ENCODE measurements at regions not wholly inside any gene's neighbourhood (a gene's known extent, or its start where the extent isn't known, plus 50 kb on each side); places are given as distances from the start of the nearest gene placed in this dataset.
"Not testable (repeated sequence)": the region's sequence is repeated elsewhere in the genome, so short reads cannot be mapped to it uniquely, and the experiment has no call there.

DNA sequence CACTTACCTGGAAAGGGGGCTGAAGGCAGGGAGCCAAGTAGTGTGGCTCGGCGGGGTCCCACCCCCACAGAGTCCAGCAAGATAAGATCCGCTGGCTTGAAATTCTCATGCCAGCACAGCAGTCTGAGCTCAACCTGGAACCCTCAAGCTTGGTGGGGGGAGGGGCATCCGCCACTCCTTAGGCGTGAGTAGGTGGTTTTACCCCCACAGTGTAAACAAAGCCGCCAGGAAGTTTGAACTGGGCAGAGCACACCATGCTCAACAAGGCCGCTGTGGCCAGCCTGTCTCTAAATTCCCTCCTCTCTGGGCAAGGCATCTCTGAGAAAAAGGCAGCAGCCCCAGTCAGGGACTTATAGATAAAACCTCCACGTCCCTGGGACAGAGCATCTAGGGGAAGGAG, 156.3 kb downstream of the KBTBD8 start:
- DNase-seq (ENCODE audit: low spot score): no peak

DNA sequence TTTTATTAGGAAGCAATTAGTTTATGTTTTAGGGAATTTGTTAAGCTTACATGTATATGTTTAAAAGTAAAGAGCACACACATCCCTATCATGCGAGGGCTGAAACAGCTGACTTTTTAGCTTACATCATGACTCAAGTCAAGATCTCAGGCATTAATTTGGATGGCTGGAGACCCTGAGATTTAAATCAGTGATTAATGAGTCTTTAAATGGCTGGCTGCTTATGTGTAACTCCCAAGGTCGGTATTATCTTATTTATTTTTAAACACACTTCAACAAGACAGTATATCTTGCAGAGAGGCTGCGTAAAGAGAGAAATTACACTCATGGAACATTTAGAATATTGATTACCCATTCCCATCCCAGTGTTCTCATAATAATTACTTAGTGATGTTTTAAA, 169.4 kb downstream of the KBTBD8 start:
- DNase-seq (ENCODE audit: low spot score): no peak

DNA sequence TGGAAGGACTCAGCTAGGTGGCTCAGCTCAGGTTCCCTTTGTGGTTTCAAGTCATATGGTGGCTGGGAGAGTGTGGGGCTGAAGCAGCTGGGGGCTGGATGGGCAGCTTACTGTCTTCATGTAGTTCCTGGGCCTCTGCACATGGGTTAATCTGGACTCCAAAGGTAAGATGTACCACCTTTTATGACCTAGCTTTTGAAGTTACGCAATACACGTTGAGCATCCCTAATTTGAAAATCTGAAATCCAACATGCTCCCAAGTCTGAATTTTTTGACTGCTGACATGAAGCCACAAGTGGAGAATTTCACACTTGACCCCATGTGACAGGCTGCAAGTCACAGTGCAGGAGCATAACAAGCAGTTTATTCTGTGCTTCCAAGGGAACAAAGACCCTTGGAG, 173.7 kb downstream of the KBTBD8 start:
- no peak for DNase-seq (ENCODE audit: low spot score)

DNA sequence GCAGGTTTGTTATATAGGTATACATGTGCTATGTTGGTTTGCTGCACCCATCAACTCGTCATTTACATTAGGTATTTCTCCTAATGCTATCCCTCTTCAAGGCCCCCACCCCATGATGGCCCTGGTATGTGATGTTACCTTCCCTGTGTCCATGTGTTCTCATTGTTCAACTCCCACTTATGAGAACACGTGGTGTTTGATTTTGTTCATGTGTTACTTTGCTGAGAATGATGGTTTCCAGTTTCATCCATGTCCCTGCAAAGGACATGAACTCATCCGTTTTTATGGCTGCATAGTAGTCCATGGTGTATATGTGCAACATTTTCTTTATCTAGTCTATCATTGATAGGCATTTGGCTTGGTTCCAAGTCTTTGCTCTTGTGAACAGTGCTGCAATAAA, 175.0 kb downstream of the KBTBD8 start:
- DNase-seq (ENCODE audit: low spot score): not testable (repeated sequence)

DNA sequence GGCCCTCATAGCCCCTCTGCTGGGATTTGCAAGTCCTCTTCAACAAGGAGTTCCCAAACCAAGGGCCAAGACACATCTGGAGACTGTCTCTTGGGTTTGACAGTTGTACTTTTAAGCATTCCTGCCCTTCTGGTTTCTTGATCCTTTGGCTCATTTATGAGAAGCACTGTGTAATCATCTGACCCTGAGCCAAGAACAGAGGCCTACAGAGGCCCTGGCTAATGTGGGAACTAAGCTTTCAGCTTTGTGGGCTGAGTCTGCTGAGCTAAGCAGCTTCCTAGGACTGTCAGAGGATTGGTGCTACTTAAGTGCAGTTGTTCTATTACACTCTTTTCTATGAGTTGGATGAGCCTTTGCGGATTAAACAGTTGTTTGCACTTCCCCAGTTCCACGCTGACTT, 178.3 kb downstream of the KBTBD8 start:
- no peak for DNase-seq (ENCODE audit: low spot score)

DNA sequence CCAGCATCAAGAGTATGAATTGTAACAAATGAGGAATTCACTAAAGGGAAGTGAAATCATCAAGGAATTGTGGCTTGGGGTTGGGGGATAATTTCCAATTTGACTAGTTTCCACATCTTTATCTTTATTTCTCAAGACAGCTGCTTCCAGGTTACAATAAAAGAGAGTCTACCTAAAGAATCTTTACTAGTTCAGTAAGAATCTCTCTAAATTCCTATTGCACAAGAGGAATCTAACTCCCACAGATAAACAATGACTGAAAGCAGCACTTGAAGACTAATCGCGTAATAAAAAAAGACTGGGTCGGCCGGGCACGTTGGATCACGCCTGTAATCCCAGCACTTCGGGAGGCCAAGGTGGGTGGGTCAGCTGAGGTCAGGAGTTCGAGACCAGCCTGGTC, 194.4 kb downstream of the KBTBD8 start:
- DNase-seq (ENCODE audit: low spot score): no peak

DNA sequence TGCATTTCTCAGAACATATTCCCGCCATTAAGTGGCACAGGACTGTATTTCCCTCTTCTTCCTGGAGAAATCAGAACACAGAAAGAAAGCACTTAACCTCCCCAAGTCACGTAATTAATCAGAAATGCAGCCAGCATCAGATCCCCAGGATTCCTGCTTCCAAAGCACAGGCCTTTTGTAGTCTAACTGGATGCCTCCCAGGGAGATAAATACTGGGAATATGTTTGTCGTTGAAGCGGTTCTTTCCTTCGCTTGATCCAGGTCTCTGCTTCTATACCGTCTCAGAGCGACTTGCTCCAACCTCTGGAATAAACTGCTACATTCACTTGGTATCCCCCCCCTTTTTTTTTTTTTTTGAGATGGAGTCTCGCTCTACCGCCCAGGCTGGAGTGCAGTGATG, 198.6 kb downstream of the KBTBD8 start:
- DNase-seq (ENCODE audit: low spot score): no peak

DNA sequence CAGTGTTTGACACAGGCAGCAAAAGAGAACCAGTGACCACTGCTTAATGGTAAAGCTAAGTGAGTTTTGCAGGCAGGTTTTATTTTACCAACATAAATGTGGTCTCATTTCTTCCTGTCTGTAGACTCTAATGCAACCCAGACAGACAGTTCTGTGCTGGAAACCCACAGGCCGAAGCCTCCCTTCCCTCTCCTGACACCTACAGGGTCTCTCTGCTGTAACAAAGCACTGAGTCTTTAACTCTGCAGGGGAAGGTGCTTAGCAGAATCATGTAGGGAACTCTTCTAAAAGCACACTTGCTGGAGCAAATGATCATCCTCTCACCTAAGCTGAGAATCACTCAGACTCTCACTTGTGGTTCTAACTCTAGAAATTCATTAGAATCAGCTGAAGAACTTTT, 200.3 kb downstream of the KBTBD8 start:
- DNase-seq (ENCODE audit: low spot score): no peak

DNA sequence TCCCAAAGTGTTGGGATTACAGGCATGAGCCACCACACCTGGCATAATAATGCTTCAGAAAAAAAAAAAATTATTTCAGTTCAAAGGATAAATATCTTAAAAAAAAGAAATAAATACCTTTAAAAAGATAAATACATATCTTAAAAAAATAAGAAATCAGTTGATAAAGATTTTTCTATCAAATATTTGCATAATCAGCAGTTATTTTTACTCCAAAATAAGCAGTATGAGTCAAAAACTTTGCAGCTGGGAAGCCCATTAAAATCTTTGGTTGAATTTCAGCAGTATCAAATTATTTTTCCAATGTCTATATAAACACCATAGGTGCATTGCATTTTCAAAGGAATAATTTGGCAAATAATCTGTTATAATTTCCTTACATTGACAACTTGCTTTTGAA, 202.5 kb downstream of the KBTBD8 start:
- DNase-seq (ENCODE audit: low spot score): no peak

DNA sequence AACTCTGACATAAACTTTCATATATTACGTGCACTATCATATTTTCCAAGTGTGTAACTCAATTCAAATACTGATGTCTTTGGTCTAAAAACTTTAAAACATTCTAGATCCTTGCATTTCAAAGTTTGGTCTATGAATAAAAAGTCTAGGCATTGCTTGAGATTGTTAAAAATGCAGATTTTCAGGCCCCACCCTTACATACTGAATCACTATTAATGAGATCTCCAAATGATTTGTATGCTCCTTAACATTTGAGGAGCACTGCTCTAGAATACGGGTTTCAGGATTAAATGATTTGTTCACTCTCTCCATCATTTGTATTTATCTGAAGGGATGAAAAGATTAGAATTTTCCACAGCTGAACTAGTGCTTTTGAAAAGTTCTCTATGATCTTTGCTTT, 202.9 kb downstream of the KBTBD8 start:
- DNase-seq (ENCODE audit: low spot score): no peak

DNA sequence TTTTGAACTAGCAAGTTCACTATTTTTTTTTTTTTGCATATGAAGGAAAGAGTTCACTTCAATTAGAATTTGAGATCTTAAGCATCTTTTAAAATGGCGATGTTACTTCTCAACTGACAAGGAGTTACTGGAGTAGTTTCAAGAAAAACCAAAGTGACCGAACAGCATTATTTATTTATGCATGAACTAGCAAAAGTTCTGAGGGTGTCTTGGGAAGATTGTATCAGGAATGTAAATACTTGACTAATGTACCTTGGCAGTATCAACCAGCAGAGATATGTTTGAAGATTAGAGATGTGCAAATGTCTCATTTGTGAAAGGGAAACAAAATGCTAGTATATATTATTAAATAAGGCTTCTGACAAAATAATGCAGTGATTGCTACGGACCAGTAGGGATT, 203.9 kb downstream of the KBTBD8 start:
- no peak for DNase-seq (ENCODE audit: low spot score)

DNA sequence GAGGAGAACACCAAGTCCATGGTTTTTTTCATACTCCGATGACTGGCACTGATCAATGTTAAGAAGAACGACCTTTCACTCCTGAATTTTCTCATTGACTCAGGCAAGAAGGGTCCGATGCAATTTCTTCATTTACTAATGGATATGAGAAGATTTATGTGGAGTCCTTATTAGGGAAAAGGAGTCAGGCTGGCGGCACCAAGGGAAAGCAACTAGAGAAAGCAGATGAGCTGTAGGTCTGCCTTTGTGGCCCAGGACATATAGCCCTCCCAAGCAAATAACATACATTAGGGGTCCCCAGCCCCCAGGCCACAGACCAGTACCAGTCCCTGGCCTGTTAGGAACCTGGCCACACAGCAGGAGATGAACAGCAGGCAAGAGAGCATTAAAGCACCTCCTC, 206.8 kb downstream of the KBTBD8 start:
- DNase-seq (ENCODE audit: low spot score): no peak

DNA sequence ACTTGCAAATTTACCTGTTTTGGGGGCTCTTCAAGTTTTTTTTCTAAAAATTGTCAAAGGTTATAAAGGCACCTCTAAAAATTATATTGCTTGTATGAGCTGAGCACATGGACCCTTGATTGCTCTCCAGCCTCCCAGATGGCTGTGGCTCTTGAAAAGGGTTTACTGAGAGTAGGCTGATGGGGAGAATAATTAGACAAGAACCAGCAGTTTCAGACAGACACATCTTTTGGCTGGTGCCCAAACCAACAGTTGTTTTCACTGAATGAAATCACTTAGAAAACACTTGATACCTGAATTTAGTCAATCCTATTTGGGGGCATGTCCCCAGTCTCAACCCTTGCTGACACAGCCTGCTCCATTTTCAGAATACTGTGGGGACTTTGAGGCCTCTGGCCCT, 217.6 kb downstream of the KBTBD8 start:
- DNase-seq (ENCODE audit: low spot score): no peak

DNA sequence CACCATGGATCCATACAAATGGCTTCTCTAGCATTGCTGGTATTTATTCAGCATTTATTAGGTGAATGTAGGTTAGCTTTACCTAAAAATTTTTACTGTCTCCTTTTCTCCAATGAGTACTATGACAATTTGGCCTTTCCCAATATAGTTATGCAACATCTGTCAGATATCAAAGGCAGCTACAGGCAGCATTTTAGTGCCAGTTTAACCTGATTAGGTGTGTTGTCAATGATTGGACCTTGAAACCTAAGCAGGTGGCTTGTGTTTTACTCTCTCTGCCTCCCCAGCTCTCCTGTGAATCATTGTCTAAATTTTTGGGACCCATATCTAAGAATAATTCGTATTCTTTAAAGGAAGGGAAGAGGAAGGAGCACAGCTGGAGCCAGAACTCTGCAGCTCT, 228.9 kb downstream of the KBTBD8 start:
- DNase-seq (ENCODE audit: low spot score): no peak

DNA sequence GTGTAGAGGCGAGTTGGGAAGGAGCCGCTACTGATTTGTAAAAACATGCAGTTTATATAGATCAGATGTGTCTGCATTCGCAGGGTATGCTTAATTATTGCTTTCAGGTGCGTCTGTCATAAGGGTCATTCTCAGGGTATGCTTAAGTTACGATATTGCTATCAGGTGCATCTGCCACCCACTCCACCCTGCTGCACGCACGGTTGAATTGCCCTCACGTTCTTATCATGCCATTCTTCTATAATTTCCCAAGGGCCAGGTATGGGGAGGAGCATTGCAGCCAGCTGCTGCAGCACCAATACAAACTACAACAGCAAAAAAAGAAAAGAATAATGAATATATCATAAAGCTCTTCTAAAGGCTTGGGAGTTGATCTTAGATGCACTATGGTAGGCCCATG, 230.0 kb downstream of the KBTBD8 start:
- no peak for DNase-seq (ENCODE audit: low spot score)

DNA sequence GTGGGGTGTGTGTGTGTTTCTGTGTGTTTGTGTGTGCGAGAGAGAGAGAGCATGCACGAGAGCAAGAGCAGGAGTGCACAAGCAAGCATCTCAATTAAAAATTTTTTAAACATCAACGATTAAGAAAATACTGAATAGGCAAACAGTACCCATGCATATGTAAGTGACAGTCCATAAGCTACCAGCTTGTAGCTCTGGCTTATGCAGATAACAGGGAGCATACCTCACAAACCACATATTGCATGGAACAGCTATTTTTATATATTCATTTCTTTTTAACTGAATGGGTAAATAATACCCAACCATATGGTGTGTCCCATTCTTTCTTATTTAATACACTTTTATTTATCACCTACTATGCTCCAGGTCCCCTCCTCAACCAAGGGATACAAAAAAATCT, 234.5 kb downstream of the KBTBD8 start:
- DNase-seq (ENCODE audit: low spot score): no peak

DNA sequence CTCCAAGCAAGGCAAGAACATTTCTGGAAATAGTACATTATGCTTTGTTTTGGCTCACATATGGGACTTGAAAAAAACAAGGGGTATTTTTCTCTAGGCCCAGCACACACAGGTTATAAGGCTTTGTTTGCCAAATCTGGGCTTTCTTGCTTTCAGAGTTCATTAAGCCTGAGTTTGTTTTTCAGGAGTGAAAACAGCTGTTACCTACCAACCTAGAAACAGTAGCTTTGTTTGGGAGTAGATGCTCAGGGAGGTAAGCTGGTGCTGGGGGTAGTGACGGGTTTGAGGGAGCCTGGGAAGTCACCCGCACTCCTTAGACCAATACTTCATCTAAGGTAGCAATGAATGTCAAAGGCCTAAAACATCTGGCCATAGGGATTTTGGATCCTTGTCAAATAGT, 241.2 kb downstream of the KBTBD8 start:
- no peak for DNase-seq (ENCODE audit: low spot score)

DNA sequence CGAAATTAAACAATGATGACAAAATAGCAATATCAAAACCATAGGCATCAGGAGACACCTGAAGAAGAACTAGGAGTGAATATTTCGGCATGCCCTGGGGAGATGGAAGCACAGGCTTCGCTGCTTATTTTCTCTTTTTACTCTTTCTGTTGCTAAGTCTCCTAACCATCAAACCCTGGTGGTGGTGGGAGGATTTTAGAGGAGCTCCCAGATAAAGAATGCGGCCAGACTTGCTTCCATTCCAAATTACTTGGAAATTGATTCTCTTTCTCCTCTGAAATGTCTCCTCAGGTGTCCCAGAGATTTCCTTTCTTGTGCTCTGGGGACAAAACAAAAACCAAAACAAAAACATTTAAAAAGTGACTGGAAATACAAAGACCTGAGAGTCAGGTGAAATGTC, 243.0 kb downstream of the KBTBD8 start:
- DNase-seq (ENCODE audit: low spot score): no peak

DNA sequence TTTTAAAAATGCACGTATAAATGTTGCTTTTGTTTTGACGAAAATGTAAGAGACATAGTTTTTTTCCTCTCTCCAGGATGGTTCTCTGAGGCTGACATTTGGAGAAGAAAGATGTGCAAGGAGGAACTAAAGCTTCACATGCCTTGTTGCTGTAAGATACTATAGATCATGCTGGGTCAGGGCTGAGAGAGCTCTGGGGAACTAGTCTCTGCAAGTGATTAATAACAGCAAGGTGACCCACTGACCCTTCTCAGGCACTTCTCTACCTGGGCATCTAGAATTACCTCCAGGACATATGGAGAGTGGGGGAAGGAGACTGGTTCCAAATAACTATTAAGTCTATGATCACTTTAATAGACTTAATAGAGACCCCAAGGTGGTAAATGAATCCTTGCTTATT, 246.0 kb downstream of the KBTBD8 start:
- no peak for DNase-seq (ENCODE audit: low spot score)

DNA sequence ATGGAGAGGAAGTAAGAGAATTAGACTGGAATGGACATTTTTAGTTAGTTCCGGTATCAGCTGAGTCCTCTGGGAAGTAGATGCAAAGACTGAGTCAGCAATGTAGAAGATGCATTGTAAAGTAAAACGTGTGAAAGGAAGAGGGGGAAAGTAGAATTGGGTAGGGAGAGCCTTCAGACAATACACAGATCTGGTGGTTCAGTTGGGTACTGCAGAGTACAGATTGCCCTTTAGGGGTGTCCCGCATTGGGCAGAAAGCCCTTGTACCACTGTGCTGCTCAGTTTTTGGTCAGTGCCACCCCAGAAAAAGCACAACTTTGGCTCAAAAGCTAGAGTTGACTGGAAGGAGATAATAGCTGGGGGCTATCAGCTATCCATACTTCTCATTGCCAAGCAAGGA, 247.4 kb downstream of the KBTBD8 start:
- DNase-seq (ENCODE audit: low spot score): no peak

DNA sequence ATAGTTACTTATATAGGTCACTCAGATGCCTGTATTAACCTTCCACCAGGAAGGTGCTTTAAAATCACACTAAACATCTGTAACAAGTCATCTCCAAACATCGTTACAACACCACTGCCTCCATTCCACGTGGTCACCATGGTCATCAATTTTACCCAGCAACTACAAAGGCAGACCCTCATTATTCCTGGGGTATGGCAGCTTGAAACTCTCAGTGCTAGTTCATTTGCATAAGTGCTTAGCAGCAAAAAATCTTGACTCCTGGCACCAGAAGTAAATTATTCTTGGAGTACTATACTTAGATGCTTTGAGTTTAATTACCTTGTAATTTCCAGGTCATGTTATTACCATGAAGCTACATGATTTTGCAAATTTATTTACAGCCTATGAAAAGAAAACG, 250.6 kb downstream of the KBTBD8 start:
- no peak for DNase-seq (ENCODE audit: low spot score)

DNA sequence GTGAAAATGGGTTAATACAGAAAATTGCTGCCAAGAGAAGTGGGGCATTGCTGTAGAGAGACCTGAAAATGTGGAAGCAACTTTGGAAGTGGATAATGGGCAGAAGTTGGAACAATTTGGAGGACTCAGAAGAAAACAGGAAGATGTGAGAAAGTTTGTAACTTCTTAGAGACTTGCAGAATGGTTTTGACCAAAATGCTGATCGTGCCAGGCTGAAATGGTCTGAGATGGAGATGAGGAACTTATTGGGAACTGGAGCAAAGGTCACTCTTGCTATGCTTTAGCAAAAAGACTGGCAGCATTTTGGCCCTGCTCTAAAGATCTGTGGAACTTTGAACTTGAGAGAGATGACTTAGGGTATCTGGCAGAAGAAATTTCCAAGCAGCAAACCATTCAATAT, 254.8 kb downstream of the KBTBD8 start:
- not testable (repeated sequence) for DNase-seq (ENCODE audit: low spot score)

DNA sequence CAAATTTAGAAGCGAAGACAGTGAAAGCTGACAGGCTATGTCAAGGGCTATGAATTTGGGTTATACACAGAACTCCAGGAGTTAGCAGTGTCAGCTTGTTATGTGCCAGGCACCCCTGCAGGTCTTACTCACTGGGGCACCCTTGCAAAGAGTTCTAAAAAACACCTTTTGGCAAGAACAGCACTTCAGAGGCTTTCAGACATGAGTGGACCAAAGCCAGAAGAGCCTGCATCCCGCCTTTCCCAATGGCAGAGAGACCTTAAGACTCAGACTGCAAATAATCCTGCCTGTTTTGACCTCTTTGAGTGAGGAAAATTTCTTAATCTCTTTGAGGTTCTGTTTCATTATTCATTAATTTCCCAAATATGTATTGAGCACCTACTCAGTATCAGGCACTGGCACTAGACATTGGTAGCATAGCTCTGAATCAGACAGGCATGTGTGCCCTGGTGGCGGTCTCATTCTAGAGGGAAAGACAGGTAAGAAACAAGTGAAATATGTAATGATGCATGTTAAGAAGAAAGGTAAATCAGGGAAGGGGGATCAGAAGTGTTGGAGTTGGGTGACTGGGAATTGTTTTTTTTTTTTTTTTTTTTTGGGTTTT, 280.0 kb downstream of the KBTBD8 start:
- no peak for DNase-seq (ENCODE audit: low spot score)

DNA sequence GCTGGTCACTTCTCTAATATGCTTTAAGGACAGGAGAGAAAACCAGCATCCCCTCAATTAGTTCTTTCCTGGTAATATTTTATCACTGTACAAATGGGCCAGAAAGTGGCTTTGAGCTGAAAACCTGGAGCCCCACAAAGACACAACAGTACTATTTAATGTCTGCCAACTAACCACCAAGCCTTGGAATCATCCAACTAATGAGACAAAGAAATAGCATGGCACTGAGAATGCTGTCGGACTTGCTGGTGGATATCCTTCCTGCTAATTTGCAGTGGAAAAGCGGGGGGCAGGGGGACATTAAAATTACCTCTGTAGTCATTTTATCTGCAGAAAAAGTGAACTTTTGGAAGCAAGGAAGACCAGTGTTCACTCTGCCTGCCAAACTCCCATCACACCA, 288.5 kb downstream of the KBTBD8 start:
- DNase-seq (ENCODE audit: low spot score): no peak

Data from ureter (tissue), 1 donor.